ENCODE measurements at regions not wholly inside any gene's neighbourhood (a gene's known extent, or its start where the extent isn't known, plus 50 kb on each side); places are given as distances from the start of the nearest gene placed in this dataset.
"Not testable (repeated sequence)": the region's sequence is repeated elsewhere in the genome, so short reads cannot be mapped to it uniquely, and the experiment has no call there.

- not testable (repeated sequence) for H3K9me3 ChIP-seq (ENCODE audit: control insufficient read depth, insufficient read depth, low read length); H3K27me3 ChIP-seq (ENCODE audit: control insufficient read depth, insufficient read depth, low read length); H3K27ac ChIP-seq (ENCODE audit: low read depth, low read length); H3K4me3 ChIP-seq (ENCODE audit: low read depth, low read length); H3K9ac ChIP-seq (ENCODE audit: low read depth, low read length); H3K4me1 ChIP-seq (ENCODE audit: control insufficient read depth, insufficient read depth, low read length); H3K36me3 ChIP-seq (ENCODE audit: control insufficient read depth, insufficient read depth, low read length)
Measured at GRCh38 chr3:39655718-39656117, 153.7 kb upstream of the MYRIP start.

DNA sequence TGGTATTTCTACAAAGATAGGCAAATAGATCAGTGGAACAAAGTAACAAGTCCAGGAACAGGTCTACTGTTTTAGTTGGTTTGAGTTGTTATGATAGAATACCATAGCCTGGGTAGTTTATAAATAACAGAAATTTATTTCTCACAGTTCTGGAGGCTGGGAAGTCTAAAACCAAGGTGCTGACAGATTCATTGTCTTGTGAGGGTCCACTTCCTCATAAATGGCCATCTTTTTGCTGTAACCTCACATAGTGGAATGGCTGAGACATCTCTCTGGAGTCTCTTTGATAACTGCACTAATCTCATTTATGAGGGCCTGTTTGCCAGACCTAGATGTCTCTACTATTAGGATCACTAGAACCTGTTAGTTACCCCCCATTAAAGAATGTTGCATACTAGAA lies 152.3 kb upstream of the MYRIP start:
- no peaks in the 10 kb centered on the region for H3K27me3 ChIP-seq (ENCODE audit: control insufficient read depth, insufficient read depth, low read length)
- no peak overlapping the region for H3K4me3 ChIP-seq (ENCODE audit: low read depth, low read length)
- H3K9me3 ChIP-seq (ENCODE audit: control insufficient read depth, insufficient read depth, low read length) = peaks cover 2% of the 10 kb centered on the region; the same call in 1 of the 2 replicates
- H3K9ac ChIP-seq (ENCODE audit: low read depth, low read length) = no peak overlapping the region
- no peaks in the 10 kb centered on the region for H3K36me3 ChIP-seq (ENCODE audit: control insufficient read depth, insufficient read depth, low read length)
- H3K27ac ChIP-seq (ENCODE audit: low read depth, low read length) = no peak overlapping the region
- no peaks in the 10 kb centered on the region for H3K4me1 ChIP-seq (ENCODE audit: control insufficient read depth, insufficient read depth, low read length)

GRCh38 chr3:39657775-39658174 lies 151.6 kb upstream of the MYRIP start:
- no peak overlapping the region for H3K4me3 ChIP-seq (ENCODE audit: low read depth, low read length)
- H3K9ac ChIP-seq (ENCODE audit: low read depth, low read length) = no peak overlapping the region
- no peaks in the 10 kb centered on the region for H3K36me3 ChIP-seq (ENCODE audit: control insufficient read depth, insufficient read depth, low read length)
- no peaks in the 10 kb centered on the region for H3K4me1 ChIP-seq (ENCODE audit: control insufficient read depth, insufficient read depth, low read length)
- H3K9me3 ChIP-seq (ENCODE audit: control insufficient read depth, insufficient read depth, low read length) = no peaks in the 10 kb centered on the region; the same call in 1 of the 2 replicates
- no peak overlapping the region for H3K27ac ChIP-seq (ENCODE audit: low read depth, low read length)
- H3K27me3 ChIP-seq (ENCODE audit: control insufficient read depth, insufficient read depth, low read length) = no peaks in the 10 kb centered on the region

GRCh38 chr3:39664931-39665330 lies 144.5 kb upstream of the MYRIP start:
- H3K4me3 ChIP-seq (ENCODE audit: low read depth, low read length) = no peak overlapping the region
- no peaks in the 10 kb centered on the region for H3K36me3 ChIP-seq (ENCODE audit: control insufficient read depth, insufficient read depth, low read length)
- H3K4me1 ChIP-seq (ENCODE audit: control insufficient read depth, insufficient read depth, low read length) = no peaks in the 10 kb centered on the region
- H3K27me3 ChIP-seq (ENCODE audit: control insufficient read depth, insufficient read depth, low read length) = no peaks in the 10 kb centered on the region
- H3K27ac ChIP-seq (ENCODE audit: low read depth, low read length) = no peak overlapping the region
- H3K9ac ChIP-seq (ENCODE audit: low read depth, low read length) = no peak overlapping the region
- H3K9me3 ChIP-seq (ENCODE audit: control insufficient read depth, insufficient read depth, low read length) = no peaks in the 10 kb centered on the region; the same call in 1 of the 2 replicates

DNA sequence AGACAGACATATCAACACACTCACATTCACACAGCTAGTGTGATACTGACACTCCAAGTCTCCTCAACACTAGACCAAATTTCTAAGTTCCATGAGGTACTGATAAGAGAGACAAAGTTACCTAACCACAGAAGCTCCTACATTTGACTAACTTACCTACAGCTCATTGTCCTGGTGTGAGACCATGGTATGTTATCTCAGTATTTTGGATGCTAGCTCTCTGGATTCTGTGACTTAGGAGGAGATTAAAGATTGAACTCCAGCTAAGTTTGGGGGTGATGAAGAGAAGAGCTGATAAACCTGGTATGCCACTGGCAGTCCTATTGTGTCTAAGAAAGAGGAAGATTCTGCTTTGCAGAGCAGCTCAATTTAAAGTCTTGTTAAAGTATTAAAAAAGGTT lies 144.0 kb upstream of the MYRIP start:
- no peaks in the 10 kb centered on the region for H3K9me3 ChIP-seq (ENCODE audit: control insufficient read depth, insufficient read depth, low read length)
- no peak overlapping the region for H3K4me3 ChIP-seq (ENCODE audit: low read depth, low read length)
- no peaks in the 10 kb centered on the region for H3K36me3 ChIP-seq (ENCODE audit: control insufficient read depth, insufficient read depth, low read length)
- no peak overlapping the region for H3K9ac ChIP-seq (ENCODE audit: low read depth, low read length)
- no peaks in the 10 kb centered on the region for H3K27me3 ChIP-seq (ENCODE audit: control insufficient read depth, insufficient read depth, low read length)
- no peaks in the 10 kb centered on the region for H3K4me1 ChIP-seq (ENCODE audit: control insufficient read depth, insufficient read depth, low read length)
- H3K27ac ChIP-seq (ENCODE audit: low read depth, low read length) = no peak overlapping the region

DNA sequence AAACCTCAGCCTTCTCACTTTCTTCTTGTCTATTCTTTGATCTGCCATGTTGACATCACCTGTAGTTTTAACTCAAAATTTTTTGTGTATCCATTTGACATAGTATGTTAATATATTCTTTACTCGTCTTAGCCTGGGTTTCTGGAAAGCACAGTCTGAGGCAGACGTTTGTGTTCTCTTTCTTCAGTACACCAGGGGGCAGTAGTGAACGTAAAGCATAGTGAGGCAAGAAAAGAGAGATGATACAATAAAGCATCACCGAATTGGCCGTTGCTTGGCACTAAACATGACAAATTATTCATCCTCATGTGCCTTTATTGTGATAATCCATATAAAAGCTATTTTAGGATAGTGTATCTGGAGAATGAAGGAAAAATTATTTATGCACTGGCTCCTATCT lies 141.0 kb upstream of the MYRIP start:
- Histone ChIP-seq H3K9me3 (ENCODE audit: control insufficient read depth, insufficient read depth, low read length) (no peaks in the 10 kb centered on the region), H3K27ac (ENCODE audit: low read depth, low read length) (no peak overlapping the region), H3K4me1 (ENCODE audit: control insufficient read depth, insufficient read depth, low read length) (no peaks in the 10 kb centered on the region), H3K9ac (ENCODE audit: low read depth, low read length) (no peak overlapping the region), H3K36me3 (ENCODE audit: control insufficient read depth, insufficient read depth, low read length) (no peaks in the 10 kb centered on the region), H3K4me3 (ENCODE audit: low read depth, low read length) (no peak overlapping the region), H3K27me3 (ENCODE audit: control insufficient read depth, insufficient read depth, low read length) (no peaks in the 10 kb centered on the region)

DNA sequence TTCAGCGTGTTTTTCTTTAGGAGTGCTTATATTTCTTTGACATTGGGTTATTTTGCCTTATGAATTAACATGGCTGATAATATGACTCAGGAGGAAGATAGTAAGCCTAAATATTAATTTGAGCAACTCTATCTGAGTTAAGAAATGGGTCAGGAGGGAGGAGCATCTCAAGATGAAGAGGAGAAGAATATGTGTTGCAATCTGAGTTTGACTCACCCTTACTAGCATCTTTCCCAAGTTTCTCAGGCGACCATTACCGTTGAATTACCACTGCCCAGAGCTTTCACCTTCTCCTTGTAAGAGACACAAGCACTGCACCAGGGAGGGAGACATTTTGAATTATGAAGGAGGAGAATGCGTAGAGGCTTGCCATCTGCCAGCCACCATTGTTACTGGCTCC lies 138.3 kb upstream of the MYRIP start:
- Histone ChIP-seq H3K36me3 (ENCODE audit: control insufficient read depth, insufficient read depth, low read length) (no peaks in the 10 kb centered on the region), H3K9ac (ENCODE audit: low read depth, low read length) (no peak overlapping the region), H3K27ac (ENCODE audit: low read depth, low read length) (no peak overlapping the region), H3K9me3 (ENCODE audit: control insufficient read depth, insufficient read depth, low read length) (no peaks in the 10 kb centered on the region), H3K27me3 (ENCODE audit: control insufficient read depth, insufficient read depth, low read length) (no peaks in the 10 kb centered on the region), H3K4me1 (ENCODE audit: control insufficient read depth, insufficient read depth, low read length) (no peaks in the 10 kb centered on the region), H3K4me3 (ENCODE audit: low read depth, low read length) (no peak overlapping the region)

DNA sequence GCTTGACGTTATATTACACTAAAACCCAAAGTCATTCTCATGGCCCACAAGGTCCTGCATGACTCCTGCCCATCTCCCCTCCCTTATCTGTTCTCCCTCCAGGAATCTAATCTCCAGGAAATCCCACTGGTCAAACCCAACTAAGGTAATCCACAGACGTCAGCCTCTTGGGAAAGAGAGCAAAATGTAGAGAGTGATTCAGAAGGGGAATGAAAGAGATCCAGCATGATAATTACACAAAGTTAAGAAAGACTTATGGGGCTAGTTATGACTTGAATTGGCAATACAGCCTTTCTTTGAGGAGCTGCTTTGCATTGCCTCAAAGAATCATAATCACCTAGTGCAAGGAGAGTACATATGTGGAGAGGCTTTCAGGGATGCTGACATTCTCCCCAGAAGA lies 137.8 kb upstream of the MYRIP start:
- Histone ChIP-seq H3K27me3 (ENCODE audit: control insufficient read depth, insufficient read depth, low read length) (no peaks in the 10 kb centered on the region), H3K9ac (ENCODE audit: low read depth, low read length) (no peak overlapping the region), H3K27ac (ENCODE audit: low read depth, low read length) (no peak overlapping the region), H3K4me1 (ENCODE audit: control insufficient read depth, insufficient read depth, low read length) (no peaks in the 10 kb centered on the region), H3K9me3 (ENCODE audit: control insufficient read depth, insufficient read depth, low read length) (no peaks in the 10 kb centered on the region), H3K4me3 (ENCODE audit: low read depth, low read length) (no peak overlapping the region), H3K36me3 (ENCODE audit: control insufficient read depth, insufficient read depth, low read length) (no peaks in the 10 kb centered on the region)

DNA sequence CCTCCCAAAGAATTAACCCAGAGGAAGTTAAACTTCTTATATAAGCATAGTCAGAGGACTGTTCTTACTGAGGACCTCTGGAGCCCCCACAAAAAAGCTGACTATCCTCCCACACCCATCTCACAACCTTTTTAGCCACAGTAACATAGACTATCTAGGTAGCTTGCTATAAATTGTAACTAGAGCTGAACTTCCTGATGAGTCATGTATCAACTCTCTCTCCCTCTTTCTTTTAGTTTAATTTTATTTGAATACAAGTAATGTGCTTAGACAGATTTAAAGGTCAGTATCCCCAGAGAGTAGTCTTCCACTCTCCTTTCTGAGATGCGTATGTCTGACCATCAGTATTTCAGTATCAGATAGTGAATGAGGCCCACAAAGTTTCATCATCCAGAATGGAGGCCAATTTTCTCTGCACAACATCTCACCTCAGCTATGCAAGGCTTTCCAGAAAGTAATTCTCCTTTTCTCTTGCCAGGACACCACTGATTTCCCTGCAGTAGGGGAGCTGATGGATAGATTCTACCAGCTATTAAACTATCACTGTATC lies 104.0 kb upstream of the MYRIP start:
- no peaks in the 10 kb centered on the region for H3K36me3 ChIP-seq (ENCODE audit: control insufficient read depth, insufficient read depth, low read length)
- H3K4me1 ChIP-seq (ENCODE audit: control insufficient read depth, insufficient read depth, low read length) = no peaks in the 10 kb centered on the region
- H3K27ac ChIP-seq (ENCODE audit: low read depth, low read length) = no peak overlapping the region
- H3K9ac ChIP-seq (ENCODE audit: low read depth, low read length) = no peak overlapping the region
- no peaks in the 10 kb centered on the region for H3K9me3 ChIP-seq (ENCODE audit: control insufficient read depth, insufficient read depth, low read length)
- no peak overlapping the region for H3K4me3 ChIP-seq (ENCODE audit: low read depth, low read length)
- no peaks in the 10 kb centered on the region for H3K27me3 ChIP-seq (ENCODE audit: control insufficient read depth, insufficient read depth, low read length)

GRCh38 chr3:39707314-39707909 lies 102.0 kb upstream of the MYRIP start:
- no peaks in the 10 kb centered on the region for H3K4me1 ChIP-seq (ENCODE audit: control insufficient read depth, insufficient read depth, low read length)
- no peaks in the 10 kb centered on the region for H3K27me3 ChIP-seq (ENCODE audit: control insufficient read depth, insufficient read depth, low read length)
- H3K27ac ChIP-seq (ENCODE audit: low read depth, low read length) = no peak overlapping the region
- no peak overlapping the region for H3K9ac ChIP-seq (ENCODE audit: low read depth, low read length)
- H3K9me3 ChIP-seq (ENCODE audit: control insufficient read depth, insufficient read depth, low read length) = no peaks in the 10 kb centered on the region
- no peaks in the 10 kb centered on the region for H3K36me3 ChIP-seq (ENCODE audit: control insufficient read depth, insufficient read depth, low read length)
- H3K4me3 ChIP-seq (ENCODE audit: low read depth, low read length) = no peak overlapping the region

GRCh38 chr3:39712413-39713048 lies 96.9 kb upstream of the MYRIP start:
- no peaks in the 10 kb centered on the region for H3K9me3 ChIP-seq (ENCODE audit: control insufficient read depth, insufficient read depth, low read length)
- H3K4me1 ChIP-seq (ENCODE audit: control insufficient read depth, insufficient read depth, low read length) = no peaks in the 10 kb centered on the region
- H3K27me3 ChIP-seq (ENCODE audit: control insufficient read depth, insufficient read depth, low read length) = no peaks in the 10 kb centered on the region
- no peak overlapping the region for H3K9ac ChIP-seq (ENCODE audit: low read depth, low read length)
- no peaks in the 10 kb centered on the region for H3K36me3 ChIP-seq (ENCODE audit: control insufficient read depth, insufficient read depth, low read length)
- H3K4me3 ChIP-seq (ENCODE audit: low read depth, low read length) = no peak overlapping the region
- H3K27ac ChIP-seq (ENCODE audit: low read depth, low read length) = no peak overlapping the region

Data from HUES48 (cell line).